ENCODE measurements at regions not wholly inside any gene's neighbourhood (a gene's known extent, or its start where the extent isn't known, plus 50 kb on each side); places are given as distances from the start of the nearest gene placed in this dataset.
"Not testable (repeated sequence)": the region's sequence is repeated elsewhere in the genome, so short reads cannot be mapped to it uniquely, and the experiment has no call there.

DNA sequence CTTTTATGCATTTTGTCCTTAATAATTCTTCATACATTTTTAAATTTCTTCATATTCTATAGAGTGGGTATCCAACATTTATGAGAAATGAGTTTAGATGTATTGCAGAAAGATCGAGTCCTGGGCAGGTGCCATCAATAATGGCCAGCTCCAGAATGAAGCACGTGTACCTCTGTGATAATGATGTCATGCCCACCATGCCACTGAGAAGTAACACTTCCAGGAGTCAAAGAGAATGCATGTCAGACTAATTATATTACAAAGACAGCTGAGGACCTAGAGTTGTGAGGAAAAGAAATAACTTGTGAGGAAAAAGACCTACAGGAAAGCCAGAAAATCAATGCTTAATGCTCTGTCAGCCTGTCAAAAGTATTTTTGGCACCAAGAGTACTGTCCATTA is 157.4 kb upstream of the P2RY1 start:
- no peaks in the 10 kb centered on the region for H3K27me3 ChIP-seq (ENCODE audit: control insufficient read depth, insufficient read depth, low read length)
- H3K36me3 ChIP-seq (ENCODE audit: control insufficient read depth, insufficient read depth, low read length) = no peaks in the 10 kb centered on the region
- FAIRE-seq (no peak), DNase-seq (ENCODE audit: low read depth) (no peak)
- no peak overlapping the region for H3K4me3 ChIP-seq (ENCODE audit: low read depth, low read length)
- TF ChIP-seq, protein P1, sequence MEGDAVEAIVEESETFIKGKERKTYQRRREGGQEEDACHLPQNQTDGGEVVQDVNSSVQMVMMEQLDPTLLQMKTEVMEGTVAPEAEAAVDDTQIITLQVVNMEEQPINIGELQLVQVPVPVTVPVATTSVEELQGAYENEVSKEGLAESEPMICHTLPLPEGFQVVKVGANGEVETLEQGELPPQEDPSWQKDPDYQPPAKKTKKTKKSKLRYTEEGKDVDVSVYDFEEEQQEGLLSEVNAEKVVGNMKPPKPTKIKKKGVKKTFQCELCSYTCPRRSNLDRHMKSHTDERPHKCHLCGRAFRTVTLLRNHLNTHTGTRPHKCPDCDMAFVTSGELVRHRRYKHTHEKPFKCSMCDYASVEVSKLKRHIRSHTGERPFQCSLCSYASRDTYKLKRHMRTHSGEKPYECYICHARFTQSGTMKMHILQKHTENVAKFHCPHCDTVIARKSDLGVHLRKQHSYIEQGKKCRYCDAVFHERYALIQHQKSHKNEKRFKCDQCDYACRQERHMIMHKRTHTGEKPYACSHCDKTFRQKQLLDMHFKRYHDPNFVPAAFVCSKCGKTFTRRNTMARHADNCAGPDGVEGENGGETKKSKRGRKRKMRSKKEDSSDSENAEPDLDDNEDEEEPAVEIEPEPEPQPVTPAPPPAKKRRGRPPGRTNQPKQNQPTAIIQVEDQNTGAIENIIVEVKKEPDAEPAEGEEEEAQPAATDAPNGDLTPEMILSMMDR (IDR thresholded peaks at IDR 0.05; ENCODE audit: insufficient read depth, low read length, severe bottlenecking) = no peak

DNA sequence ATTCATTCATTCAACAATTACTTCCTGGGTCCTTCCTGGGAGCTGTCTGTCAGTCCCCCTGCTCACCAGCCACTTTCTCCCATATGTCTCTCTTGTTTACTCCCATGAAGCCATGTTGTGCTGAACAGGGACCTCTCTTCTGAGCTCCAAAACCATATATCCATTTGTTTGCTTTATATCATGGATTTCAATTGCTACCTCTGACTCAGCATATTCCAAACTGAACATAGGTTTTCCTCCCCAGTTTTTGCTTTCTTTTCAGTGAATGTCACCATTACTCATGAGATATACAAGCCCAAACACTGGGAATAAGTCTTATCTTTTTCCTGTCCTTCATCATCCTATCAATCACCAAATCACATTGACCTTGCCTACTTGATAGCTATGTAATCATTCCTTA is 152.5 kb upstream of the P2RY1 start:
- DNase-seq (ENCODE audit: low read depth) = peak; percentile 28
- Histone ChIP-seq H3K4me3 (ENCODE audit: low read depth, low read length) (no peak overlapping the region), H3K27me3 (ENCODE audit: control insufficient read depth, insufficient read depth, low read length) (no peaks in the 10 kb centered on the region), H3K36me3 (ENCODE audit: control insufficient read depth, insufficient read depth, low read length) (no peaks in the 10 kb centered on the region)
- FAIRE-seq = no peak
- TF ChIP-seq, protein P1 (IDR thresholded peaks at IDR 0.05; ENCODE audit: insufficient read depth, low read length, severe bottlenecking) = no peak

DNA sequence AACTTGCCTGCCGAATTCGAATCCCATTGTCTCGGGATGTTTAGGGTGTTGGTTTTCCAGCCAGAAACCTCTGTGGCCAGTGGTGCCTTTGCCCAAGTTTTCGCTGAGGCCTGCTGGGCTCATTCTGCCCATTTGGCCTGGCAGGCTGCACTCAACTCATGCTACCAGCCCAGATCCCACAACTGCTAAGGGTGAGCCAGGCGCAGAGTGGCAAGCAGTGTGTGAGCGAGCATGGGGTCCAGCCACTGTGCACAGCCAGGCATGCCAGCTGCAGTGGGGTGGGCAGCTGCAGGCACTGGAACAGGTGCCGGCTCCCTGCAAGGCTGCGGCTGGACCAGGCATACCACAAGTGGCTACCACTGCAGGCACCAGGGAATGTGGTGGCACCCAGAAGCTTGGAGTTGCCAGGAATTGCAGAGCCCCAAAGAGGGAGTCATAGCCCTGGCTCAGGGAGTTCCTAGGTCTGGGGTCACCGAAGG is 151.4 kb upstream of the P2RY1 start:
- DNase-seq (ENCODE audit: low read depth) = no peak
- FAIRE-seq = no peak
- H3K27me3 ChIP-seq (ENCODE audit: control insufficient read depth, insufficient read depth, low read length) = no peaks in the 10 kb centered on the region
- H3K36me3 ChIP-seq (ENCODE audit: control insufficient read depth, insufficient read depth, low read length) = no peaks in the 10 kb centered on the region
- TF ChIP-seq, protein P1 (IDR thresholded peaks at IDR 0.05; ENCODE audit: insufficient read depth, low read length, severe bottlenecking) = no peak
- no peak overlapping the region for H3K4me3 ChIP-seq (ENCODE audit: low read depth, low read length)

DNA sequence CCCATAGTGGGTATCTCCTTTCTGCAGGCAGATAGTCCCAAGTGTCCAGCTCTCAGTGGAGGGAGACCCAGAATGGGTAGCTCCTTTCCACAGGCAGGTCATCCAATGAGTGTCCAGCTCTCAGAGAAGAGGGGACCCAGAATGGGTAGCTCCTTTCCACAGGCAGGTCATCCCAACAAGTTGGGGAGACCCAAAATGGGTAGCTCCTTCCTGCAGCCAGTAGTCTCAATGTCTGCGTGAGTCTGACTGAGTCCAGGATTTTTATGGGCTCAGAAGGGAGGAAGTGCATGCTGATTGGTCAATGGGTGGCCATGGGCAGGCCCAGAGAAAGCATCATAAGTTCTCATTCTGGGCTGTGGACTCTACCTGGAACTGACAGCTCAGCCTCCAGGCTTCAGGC is 150.7 kb upstream of the P2RY1 start:
- no peak for DNase-seq (ENCODE audit: low read depth)
- no peaks in the 10 kb centered on the region for H3K36me3 ChIP-seq (ENCODE audit: control insufficient read depth, insufficient read depth, low read length)
- no peaks in the 10 kb centered on the region for H3K27me3 ChIP-seq (ENCODE audit: control insufficient read depth, insufficient read depth, low read length)
- no peak for FAIRE-seq
- TF ChIP-seq, protein P1 (IDR thresholded peaks at IDR 0.05; ENCODE audit: insufficient read depth, low read length, severe bottlenecking) = no peak
- no peak overlapping the region for H3K4me3 ChIP-seq (ENCODE audit: low read depth, low read length)

DNA sequence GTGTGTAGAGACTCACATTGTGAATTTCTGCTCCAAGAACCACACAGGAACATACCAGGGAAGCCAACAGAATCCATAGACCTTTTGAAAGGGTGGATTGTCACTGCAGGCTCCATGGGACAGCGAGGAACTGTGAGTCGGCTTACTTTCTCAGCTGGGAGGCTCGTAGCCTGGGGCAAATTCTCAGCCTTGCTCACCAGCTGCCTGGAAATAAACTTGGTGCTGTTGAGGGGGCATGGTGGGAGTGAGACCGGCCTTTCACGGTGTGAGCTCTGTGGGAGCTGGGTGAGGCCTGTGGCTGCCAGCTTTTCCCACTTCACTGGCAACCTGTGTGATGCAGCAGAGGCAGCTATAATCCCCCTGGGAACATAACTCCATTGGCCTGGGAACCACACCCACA is 146.6 kb upstream of the P2RY1 start:
- Histone ChIP-seq H3K4me3 (ENCODE audit: low read depth, low read length) (no peak overlapping the region), H3K36me3 (ENCODE audit: control insufficient read depth, insufficient read depth, low read length) (no peaks in the 10 kb centered on the region), H3K27me3 (ENCODE audit: control insufficient read depth, insufficient read depth, low read length) (no peaks in the 10 kb centered on the region)
- TF ChIP-seq, protein P1 (IDR thresholded peaks at IDR 0.05; ENCODE audit: insufficient read depth, low read length, severe bottlenecking) = no peak
- peak; percentile 50 for FAIRE-seq
- peak; percentile 33 for DNase-seq (ENCODE audit: low read depth)

DNA sequence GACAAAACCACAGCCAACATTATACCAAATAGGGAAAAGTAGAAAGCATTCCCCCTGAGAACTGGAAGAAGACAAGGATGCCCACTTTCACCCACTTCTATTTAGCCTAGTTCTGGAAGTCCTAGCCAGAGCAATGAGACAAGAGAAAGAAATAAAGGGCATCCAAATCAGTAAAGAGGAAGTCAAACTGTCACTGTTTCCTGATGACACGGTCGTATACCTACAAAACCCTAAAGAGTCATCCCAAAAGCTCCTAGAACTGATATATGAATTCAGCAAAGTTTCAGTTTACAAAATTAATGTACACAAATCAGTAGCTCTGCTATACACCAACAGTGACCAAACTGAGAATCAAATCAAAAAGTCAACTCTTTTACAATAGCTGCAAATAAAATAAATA is 142.6 kb upstream of the P2RY1 start:
- H3K27me3 ChIP-seq (ENCODE audit: control insufficient read depth, insufficient read depth, low read length); H3K4me3 ChIP-seq (ENCODE audit: low read depth, low read length); FAIRE-seq; DNase-seq (ENCODE audit: low read depth); H3K36me3 ChIP-seq (ENCODE audit: control insufficient read depth, insufficient read depth, low read length): not testable (repeated sequence)

DNA sequence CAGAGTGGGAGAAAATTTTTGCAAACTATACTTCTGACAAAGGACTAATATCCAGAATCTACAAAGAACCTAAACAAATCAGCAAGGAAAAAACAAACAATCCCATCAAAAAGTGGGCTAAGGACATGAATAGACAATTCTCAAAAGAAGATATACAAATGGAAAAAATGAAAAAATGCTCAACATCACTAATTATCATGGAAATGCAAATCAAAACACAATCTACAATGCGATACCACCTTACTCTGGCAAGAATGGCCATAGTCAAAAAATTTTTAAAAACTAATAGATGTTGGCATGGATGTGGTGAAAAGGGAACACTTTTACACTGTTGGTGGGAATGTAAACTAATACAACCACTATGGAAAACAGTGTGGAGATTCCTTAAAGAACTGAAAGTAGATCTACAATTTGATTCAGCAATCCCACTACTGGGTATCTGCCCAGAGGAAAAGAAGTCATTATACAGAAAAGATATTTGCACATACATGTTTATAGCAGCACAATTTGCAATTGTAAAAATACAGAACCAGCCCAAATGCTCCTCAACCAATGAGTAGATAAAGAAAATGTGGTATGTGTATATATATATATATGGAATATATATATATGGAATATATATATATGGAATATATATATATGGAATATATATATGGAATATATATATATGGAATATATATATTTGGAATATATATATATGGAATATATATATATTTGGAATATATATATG is 141.2 kb upstream of the P2RY1 start:
- H3K36me3 ChIP-seq (ENCODE audit: control insufficient read depth, insufficient read depth, low read length); H3K27me3 ChIP-seq (ENCODE audit: control insufficient read depth, insufficient read depth, low read length); H3K4me3 ChIP-seq (ENCODE audit: low read depth, low read length); DNase-seq (ENCODE audit: low read depth); FAIRE-seq: not testable (repeated sequence)

Data from bronchial epithelial cell (primary cell).